ENCODE measurements at regions not wholly inside any gene's neighbourhood (a gene's known extent, or its start where the extent isn't known, plus 50 kb on each side); places are given as distances from the start of the nearest gene placed in this dataset.
"Not testable (repeated sequence)": the region's sequence is repeated elsewhere in the genome, so short reads cannot be mapped to it uniquely, and the experiment has no call there.

- not testable (repeated sequence) for H3K36me3 Mint-ChIP-seq (ENCODE audit: low read depth); H3K27ac Mint-ChIP-seq (ENCODE audit: unreplicated experiment); H3K4me1 Mint-ChIP-seq; H3K4me3 Mint-ChIP-seq; H3K9me3 Mint-ChIP-seq; H3K27me3 Mint-ChIP-seq (ENCODE audit: low read depth); DNase-seq (ENCODE audit: low read depth, low spot score)
Observed at GRCh38 chr1:146701320-146701719, 236.8 kb upstream of the NBPF12 start.

DNA sequence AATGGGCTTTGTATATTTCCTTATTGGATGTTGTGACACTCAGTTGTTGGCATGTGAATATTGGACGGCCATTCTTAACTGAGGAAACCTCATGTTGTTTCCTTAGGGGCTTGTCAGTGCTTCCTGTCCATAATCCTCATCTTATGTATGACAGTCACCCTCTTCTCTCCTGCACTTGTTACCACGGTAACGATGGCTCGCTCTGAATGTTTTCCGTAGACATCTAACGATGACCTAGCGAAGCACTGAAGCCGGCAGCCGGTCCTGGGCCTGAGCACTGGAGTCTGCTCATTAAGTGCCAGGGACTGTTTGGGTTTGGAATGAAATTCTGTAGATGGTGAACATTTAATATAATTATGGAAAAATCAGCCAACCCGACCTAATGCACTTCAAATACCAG is 242.7 kb upstream of the NBPF12 start:
- not testable (repeated sequence) for H3K9me3 Mint-ChIP-seq; H3K27me3 Mint-ChIP-seq (ENCODE audit: low read depth); H3K4me1 Mint-ChIP-seq; H3K36me3 Mint-ChIP-seq (ENCODE audit: low read depth); H3K4me3 Mint-ChIP-seq; DNase-seq (ENCODE audit: low read depth, low spot score); H3K27ac Mint-ChIP-seq (ENCODE audit: unreplicated experiment)

DNA sequence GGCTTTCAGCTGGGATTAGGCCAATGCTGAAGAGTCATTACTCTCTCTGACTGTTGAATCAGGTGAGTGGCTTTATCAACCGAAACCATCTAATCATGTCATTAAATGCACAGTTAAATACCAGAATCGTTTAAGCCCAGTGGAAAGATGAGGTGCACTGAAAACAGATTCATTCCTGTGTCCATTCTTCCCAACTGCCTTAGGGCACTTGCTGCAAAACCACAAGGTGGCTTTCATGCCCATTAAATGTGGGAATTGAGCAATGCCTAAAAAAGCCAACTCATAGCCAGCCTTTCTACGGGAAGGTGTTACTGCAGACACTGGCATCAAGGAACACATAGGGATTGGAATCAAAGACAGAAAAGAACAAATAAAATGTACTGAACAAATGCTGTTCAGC is 246.3 kb upstream of the NBPF12 start:
- H3K4me3 Mint-ChIP-seq; H3K36me3 Mint-ChIP-seq (ENCODE audit: low read depth); H3K4me1 Mint-ChIP-seq; H3K27ac Mint-ChIP-seq (ENCODE audit: unreplicated experiment); DNase-seq (ENCODE audit: low read depth, low spot score); H3K27me3 Mint-ChIP-seq (ENCODE audit: low read depth); H3K9me3 Mint-ChIP-seq: not testable (repeated sequence)

- not testable (repeated sequence) for H3K27ac Mint-ChIP-seq (ENCODE audit: unreplicated experiment); H3K4me3 Mint-ChIP-seq; H3K27me3 Mint-ChIP-seq (ENCODE audit: low read depth); DNase-seq (ENCODE audit: low read depth, low spot score); H3K4me1 Mint-ChIP-seq; H3K9me3 Mint-ChIP-seq; H3K36me3 Mint-ChIP-seq (ENCODE audit: low read depth)
Observed at GRCh38 chr1:146688893-146689292, 249.2 kb upstream of the NBPF12 start.

GRCh38 chr1:146686777-146687366 is 251.3 kb upstream of the NBPF12 start:
- not testable (repeated sequence) for H3K4me1 Mint-ChIP-seq; H3K27me3 Mint-ChIP-seq (ENCODE audit: low read depth); H3K27ac Mint-ChIP-seq (ENCODE audit: unreplicated experiment); H3K4me3 Mint-ChIP-seq; H3K36me3 Mint-ChIP-seq (ENCODE audit: low read depth); H3K9me3 Mint-ChIP-seq; DNase-seq (ENCODE audit: low read depth, low spot score)

DNA sequence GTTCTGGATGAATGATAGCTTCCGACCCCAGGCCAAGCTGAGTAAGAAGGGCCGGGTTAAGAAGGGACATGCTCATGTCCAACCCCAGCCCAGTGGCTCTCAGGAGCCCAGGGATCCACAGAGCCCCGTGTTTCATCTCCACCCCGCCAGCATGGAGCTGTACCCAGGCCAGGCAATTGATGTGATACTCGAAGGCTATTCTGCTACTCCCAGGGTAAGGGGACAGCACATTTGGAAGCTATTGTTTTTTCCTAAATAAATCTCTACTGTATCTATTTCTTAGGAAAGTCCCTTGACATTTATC is 255.0 kb upstream of the NBPF12 start:
- not testable (repeated sequence) for H3K9me3 Mint-ChIP-seq; H3K36me3 Mint-ChIP-seq (ENCODE audit: low read depth); H3K4me3 Mint-ChIP-seq

DNA sequence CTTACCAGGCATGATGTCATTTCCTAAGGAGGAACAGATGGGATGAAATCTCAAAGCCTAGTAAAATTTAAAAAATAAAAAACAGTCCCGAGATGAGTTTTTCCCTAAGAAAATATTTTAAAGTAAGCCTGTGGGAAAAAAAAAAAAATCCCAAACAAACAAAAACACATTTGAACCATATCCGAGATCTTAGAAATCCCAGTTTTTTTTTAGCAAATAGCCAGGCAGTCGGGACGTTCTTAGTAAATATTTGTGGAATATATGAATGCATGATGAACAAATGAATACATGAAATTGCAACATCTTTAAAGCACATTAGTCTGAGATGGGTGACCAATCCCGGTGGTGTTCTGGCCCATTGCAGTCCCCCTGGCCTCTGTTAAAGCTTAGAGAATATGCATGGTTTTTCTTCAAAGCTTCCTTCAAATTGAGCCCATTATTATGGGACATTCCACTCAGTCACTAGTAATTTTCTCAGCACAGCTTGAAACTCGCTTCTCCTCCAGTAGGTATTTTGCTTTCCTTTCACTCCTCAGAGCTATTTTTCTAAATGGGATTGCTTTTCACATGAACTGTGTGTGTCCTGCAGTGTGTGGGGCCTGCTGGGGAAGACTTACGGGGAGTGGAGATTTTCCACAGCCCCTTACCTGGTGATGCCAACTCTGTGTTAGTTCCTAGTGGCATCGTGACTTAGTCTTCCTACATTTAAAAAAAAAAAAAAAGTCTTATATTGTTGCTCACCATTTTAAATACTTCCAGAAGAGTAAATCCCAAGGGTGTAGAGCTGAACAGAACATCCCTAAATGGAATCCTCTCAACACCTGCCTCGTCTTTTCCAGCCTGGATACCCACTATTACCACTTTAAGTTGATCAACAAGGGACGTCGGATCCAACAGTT is 255.6 kb upstream of the NBPF12 start:
- H3K27me3 Mint-ChIP-seq (ENCODE audit: low read depth); H3K27ac Mint-ChIP-seq (ENCODE audit: unreplicated experiment); H3K4me3 Mint-ChIP-seq; H3K36me3 Mint-ChIP-seq (ENCODE audit: low read depth); DNase-seq (ENCODE audit: low read depth, low spot score); H3K9me3 Mint-ChIP-seq; H3K4me1 Mint-ChIP-seq: not testable (repeated sequence)

More for the DNA sequence above, 255.0 kb upstream of the NBPF12 start:
- not testable (repeated sequence) for DNase-seq (ENCODE audit: low read depth, low spot score); H3K4me1 Mint-ChIP-seq; H3K27ac Mint-ChIP-seq (ENCODE audit: unreplicated experiment); H3K27me3 Mint-ChIP-seq (ENCODE audit: low read depth)

GRCh38 chr1:146673729-146674299 is 264.3 kb upstream of the NBPF12 start:
- H3K27ac Mint-ChIP-seq (ENCODE audit: unreplicated experiment); H3K4me3 Mint-ChIP-seq; H3K36me3 Mint-ChIP-seq (ENCODE audit: low read depth); H3K9me3 Mint-ChIP-seq; H3K27me3 Mint-ChIP-seq (ENCODE audit: low read depth); H3K4me1 Mint-ChIP-seq; DNase-seq (ENCODE audit: low read depth, low spot score): not testable (repeated sequence)

DNA sequence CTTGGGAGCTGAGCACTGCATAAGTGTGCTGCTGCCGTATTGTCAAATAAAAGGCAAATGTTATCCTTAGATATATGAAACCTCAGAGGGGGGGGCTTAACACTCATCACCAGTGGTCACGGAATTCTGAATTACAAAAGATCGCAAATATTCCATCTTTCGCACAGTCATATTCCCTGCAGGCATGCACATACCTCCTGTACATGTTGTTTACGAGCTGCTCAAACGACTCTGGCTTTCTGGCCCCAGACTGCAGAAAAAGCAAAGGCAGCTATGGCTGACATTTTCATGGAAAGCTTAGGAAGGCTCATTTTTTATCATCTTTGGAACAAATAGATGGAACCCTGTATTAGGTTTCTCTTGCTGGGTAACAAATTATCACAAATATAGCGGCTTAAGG is 265.5 kb upstream of the NBPF12 start:
- not testable (repeated sequence) for H3K4me1 Mint-ChIP-seq; H3K27me3 Mint-ChIP-seq (ENCODE audit: low read depth); H3K27ac Mint-ChIP-seq (ENCODE audit: unreplicated experiment); H3K4me3 Mint-ChIP-seq; DNase-seq (ENCODE audit: low read depth, low spot score); H3K36me3 Mint-ChIP-seq (ENCODE audit: low read depth); H3K9me3 Mint-ChIP-seq

- H3K4me3 Mint-ChIP-seq; H3K27me3 Mint-ChIP-seq (ENCODE audit: low read depth): not testable (repeated sequence)
Observed at GRCh38 chr1:146671588-146671987, 266.5 kb upstream of the NBPF12 start.

GRCh38 chr1:146670832-146671566 is 267.1 kb upstream of the NBPF12 start:
- H3K4me3 Mint-ChIP-seq; H3K9me3 Mint-ChIP-seq; H3K27me3 Mint-ChIP-seq (ENCODE audit: low read depth); DNase-seq (ENCODE audit: low read depth, low spot score); H3K27ac Mint-ChIP-seq (ENCODE audit: unreplicated experiment); H3K4me1 Mint-ChIP-seq; H3K36me3 Mint-ChIP-seq (ENCODE audit: low read depth): not testable (repeated sequence)

More at GRCh38 chr1:146671588-146671987, 266.5 kb upstream of the NBPF12 start:
- not testable (repeated sequence) for H3K9me3 Mint-ChIP-seq; H3K4me1 Mint-ChIP-seq; DNase-seq (ENCODE audit: low read depth, low spot score); H3K36me3 Mint-ChIP-seq (ENCODE audit: low read depth); H3K27ac Mint-ChIP-seq (ENCODE audit: unreplicated experiment)

DNA sequence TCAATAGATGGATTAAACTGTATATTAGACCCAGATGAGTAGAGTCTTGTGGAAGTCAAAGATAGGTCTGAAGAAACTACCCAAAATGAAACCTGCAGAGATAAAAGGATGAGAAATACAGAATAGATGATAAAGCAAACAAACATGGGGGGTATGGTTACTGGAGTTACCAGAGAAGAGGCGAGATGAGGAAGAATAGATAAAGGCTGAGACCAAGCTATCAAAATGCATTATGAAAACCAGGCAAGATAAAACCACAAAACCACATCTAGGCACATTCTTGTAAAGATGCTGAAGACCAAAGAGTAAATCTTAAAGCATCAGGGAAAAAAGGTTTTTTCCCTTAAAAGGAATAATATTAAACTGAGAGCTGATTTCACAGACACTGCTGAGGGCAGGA is 271.8 kb upstream of the NBPF12 start:
- H3K36me3 Mint-ChIP-seq (ENCODE audit: low read depth); H3K4me3 Mint-ChIP-seq; H3K27ac Mint-ChIP-seq (ENCODE audit: unreplicated experiment); H3K9me3 Mint-ChIP-seq; H3K4me1 Mint-ChIP-seq; H3K27me3 Mint-ChIP-seq (ENCODE audit: low read depth); DNase-seq (ENCODE audit: low read depth, low spot score): not testable (repeated sequence)

- not testable (repeated sequence) for H3K4me1 Mint-ChIP-seq; H3K27ac Mint-ChIP-seq (ENCODE audit: unreplicated experiment); DNase-seq (ENCODE audit: low read depth, low spot score); H3K4me3 Mint-ChIP-seq; H3K36me3 Mint-ChIP-seq (ENCODE audit: low read depth); H3K9me3 Mint-ChIP-seq; H3K27me3 Mint-ChIP-seq (ENCODE audit: low read depth)
Observed at GRCh38 chr1:146660242-146660641, 277.9 kb upstream of the NBPF12 start.
